DOHH2 (cell line): ENCODE measurements at regions not wholly inside any gene's neighbourhood (a gene's known extent, or its start where the extent isn't known, plus 50 kb on each side); places are given as distances from the start of the nearest gene placed in this dataset.
"Not testable (repeated sequence)": the region's sequence is repeated elsewhere in the genome, so short reads cannot be mapped to it uniquely, and the experiment has no call there.

ENCODE experiments used
- H3F3A ChIP-seq: fragments of 200-600 bp; sonication (generic), shearing (Covaris generic); 2 replicates; pipeline ENCODE4 v1.6.0; 2016; ENCODE audit warnings: antibody characterized with exemption, mild to moderate bottlenecking; ENCODE audit not compliant: control insufficient read depth, insufficient read depth
- H3K27ac ChIP-seq: fragments of 200-600 bp; sonication (generic); 2 replicates; pipeline ENCODE4 v1.5.1; 2014; ENCODE audit warnings: low read depth, mild to moderate bottlenecking, low read length, moderate library complexity
- H3K27me3 ChIP-seq: fragments of 200-600 bp; sonication (generic); 2 replicates; pipeline ENCODE4 v1.6.1; 2014; ENCODE audit warnings: mild to moderate bottlenecking, low read length, mixed read lengths; ENCODE audit not compliant: control insufficient read depth
- H3K36me3 ChIP-seq: fragments of 200-600 bp; sonication (generic); 2 replicates; pipeline ENCODE4 v1.6.1; 2014; ENCODE audit warnings: mild to moderate bottlenecking, low read length, moderate library complexity, mixed read lengths; ENCODE audit not compliant: control insufficient read depth
- H3K4me1 ChIP-seq: fragments of 200-600 bp; sonication (generic); 2 replicates; pipeline ENCODE4 v1.6.1; 2014; ENCODE audit warnings: mild to moderate bottlenecking, low read length, mixed read lengths; ENCODE audit not compliant: control insufficient read depth
- H3K4me2 ChIP-seq: fragments of 200-600 bp; sonication (generic); 2 replicates; pipeline ENCODE4 v1.6.0; 2014; ENCODE audit warnings: mild to moderate bottlenecking, low read length, moderate library complexity
- H3K4me3 ChIP-seq: fragments of 200-600 bp; sonication (generic); 2 replicates; pipeline ENCODE4 v1.5.1; 2014; ENCODE audit warnings: mild to moderate bottlenecking, low read length, mixed read lengths
- H3K79me2 ChIP-seq: fragments of 200-600 bp; sonication (generic); 2 replicates; pipeline ENCODE4 v1.6.1; 2014; ENCODE audit warnings: mild to moderate bottlenecking, low read length, mixed read lengths; ENCODE audit not compliant: control insufficient read depth
- H3K9me2 ChIP-seq: fragments of 200-600 bp; sonication (generic); replicated peaks from 2 replicates; pipeline ENCODE4 v1.6.1; 2014; ENCODE audit warnings: mild to moderate bottlenecking, low read length, mixed read lengths; ENCODE audit not compliant: control insufficient read depth
- H3K9me3 ChIP-seq: fragments of 200-600 bp; sonication (generic); 2 replicates; pipeline ENCODE4 v1.6.1; 2014; ENCODE audit warnings: antibody characterized with exemption, low read length, mixed read lengths; ENCODE audit not compliant: control insufficient read depth, insufficient read depth
- H4K20me1 ChIP-seq: fragments of 200-600 bp; sonication (generic); 2 replicates; pipeline ENCODE4 v1.6.0; 2014; ENCODE audit warnings: low read depth, mild to moderate bottlenecking, antibody characterized with exemption, low read length, moderate library complexity; ENCODE audit not compliant: control insufficient read depth, insufficient read depth
- CTCF ChIP-seq: fragments of 200-600 bp; sonication (generic); IDR thresholded peaks from one replicate; pipeline ENCODE4 v1.5.1; 2014; ENCODE audit warnings: antibody characterized with exemption, mild to moderate bottlenecking, low read depth, low read length; ENCODE audit not compliant: poor library complexity, severe bottlenecking
- EZH2phosphoT487 ChIP-seq: fragments of 200-600 bp; sonication (generic); IDR thresholded peaks from 2 replicates; pipeline ENCODE4 v1.6.1; 2017; ENCODE audit warnings: borderline replicate concordance, mild to moderate bottlenecking, antibody characterized with exemption, low read length, moderate library complexity, mixed read lengths

DNA sequence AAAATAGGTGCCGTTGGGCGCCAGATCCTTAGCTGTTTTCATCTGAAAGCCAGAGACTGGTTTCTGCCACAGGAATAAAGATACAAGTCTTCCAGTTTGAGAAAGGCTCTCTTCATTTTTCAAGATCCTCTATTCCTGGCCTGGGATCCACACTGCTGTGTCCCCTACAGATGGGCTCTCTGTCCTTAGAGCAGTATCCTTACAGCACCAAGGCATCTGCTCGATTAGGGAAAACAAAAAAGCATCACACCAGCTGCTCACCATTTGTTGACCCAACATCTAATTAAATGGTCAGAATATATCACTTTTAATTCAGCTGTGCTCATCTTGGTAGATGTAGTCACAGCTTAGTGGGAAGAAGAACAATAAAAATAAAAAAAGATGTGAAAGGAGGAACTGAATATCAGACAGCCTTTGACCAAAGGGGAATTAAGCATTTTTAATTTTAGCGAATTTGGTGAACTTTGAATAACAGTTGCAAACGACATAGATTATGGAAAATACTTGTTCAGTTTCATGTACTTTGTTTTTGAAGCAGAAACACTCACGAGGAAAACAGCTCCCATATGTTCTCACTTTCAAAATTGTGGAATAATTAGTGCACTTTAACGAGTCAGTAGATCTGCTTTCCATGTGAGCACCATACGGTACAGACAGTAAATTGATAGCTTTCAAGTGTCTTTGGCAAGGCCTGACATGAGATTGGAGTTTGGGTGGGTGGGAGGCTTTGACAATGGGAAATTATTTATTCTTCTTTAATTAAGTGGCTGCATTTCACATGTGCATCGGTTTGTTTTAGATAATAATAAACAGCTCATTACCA is 148.4 kb upstream of the CLNK start:
- H3K9me3 ChIP-seq = no peaks in the 10 kb centered on the region
- no peaks in the 10 kb centered on the region for H3K27me3 ChIP-seq
- H3K27ac ChIP-seq = no peak overlapping the region
- H3F3A ChIP-seq = no peaks in the 10 kb centered on the region
- no peak for TF ChIP-seq EZH2phosphoT487
- TF ChIP-seq CTCF = no peak
- H4K20me1 ChIP-seq = no peaks in the 10 kb centered on the region
- no peaks in the 10 kb centered on the region for H3K79me2 ChIP-seq
- H3K36me3 ChIP-seq = no peaks in the 10 kb centered on the region
- H3K4me1 ChIP-seq = peaks cover 11% of the 10 kb centered on the region
- no peaks in the 10 kb centered on the region for H3K9me2 ChIP-seq
- H3K4me2 ChIP-seq = peak overlapping the region; percentile 31; the same call in 1 of the 2 replicates
- peak overlapping the region; percentile 6; the same call in 1 of the 2 replicates for H3K4me3 ChIP-seq

GRCh38 chr4:10831727-10832408 is 147.3 kb upstream of the CLNK start:
- H3F3A ChIP-seq = no peaks in the 10 kb centered on the region
- H4K20me1 ChIP-seq = no peaks in the 10 kb centered on the region
- no peak for TF ChIP-seq EZH2phosphoT487
- TF ChIP-seq CTCF = no peak
- no peaks in the 10 kb centered on the region for H3K79me2 ChIP-seq
- no peak overlapping the region for H3K4me2 ChIP-seq
- no peaks in the 10 kb centered on the region for H3K9me3 ChIP-seq
- no peaks in the 10 kb centered on the region for H3K36me3 ChIP-seq
- no peak overlapping the region for H3K4me3 ChIP-seq
- no peaks in the 10 kb centered on the region for H3K27me3 ChIP-seq
- H3K27ac ChIP-seq = no peak overlapping the region
- peaks cover 11% of the 10 kb centered on the region for H3K4me1 ChIP-seq
- no peaks in the 10 kb centered on the region for H3K9me2 ChIP-seq

- not testable (repeated sequence) for H3F3A ChIP-seq, H3K36me3 ChIP-seq, H3K27ac ChIP-seq, H3K4me2 ChIP-seq, H3K4me3 ChIP-seq, H3K79me2 ChIP-seq, H3K9me2 ChIP-seq, H3K27me3 ChIP-seq, H3K9me3 ChIP-seq, H4K20me1 ChIP-seq
- H3K4me1 ChIP-seq = peaks cover 11% of the 10 kb centered on the region
Observed at GRCh38 chr4:10828918-10829538, 144.5 kb upstream of the CLNK start.

DNA sequence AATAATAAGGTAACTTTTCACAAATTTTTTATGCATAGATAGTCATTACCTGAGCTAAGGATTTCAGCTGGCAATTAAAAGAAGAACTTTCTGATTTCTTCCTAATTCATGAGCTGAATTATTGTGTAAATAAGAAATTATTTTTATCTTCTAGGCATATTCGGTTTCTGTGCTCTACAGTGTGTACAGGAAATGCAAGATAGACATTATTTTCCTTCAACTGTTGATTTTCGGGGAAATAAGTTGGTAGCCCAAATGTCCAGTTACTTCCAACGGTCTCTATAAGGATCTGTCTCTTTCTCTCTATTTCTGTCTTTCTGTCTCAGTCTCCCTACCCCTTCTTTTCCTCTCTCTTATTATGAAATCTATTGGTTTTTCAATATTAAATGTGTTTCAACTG is 137.3 kb upstream of the CLNK start:
- no peaks in the 10 kb centered on the region for H3K9me2 ChIP-seq
- H3K4me3 ChIP-seq = no peak overlapping the region
- no peaks in the 10 kb centered on the region for H3K79me2 ChIP-seq
- H3K27me3 ChIP-seq = no peaks in the 10 kb centered on the region
- TF ChIP-seq EZH2phosphoT487 (no peak), CTCF (no peak)
- H3K27ac ChIP-seq = no peak overlapping the region
- no peaks in the 10 kb centered on the region for H4K20me1 ChIP-seq
- H3K4me1 ChIP-seq = no peaks in the 10 kb centered on the region
- H3K4me2 ChIP-seq = no peak overlapping the region
- no peaks in the 10 kb centered on the region for H3K9me3 ChIP-seq
- no peaks in the 10 kb centered on the region for H3K36me3 ChIP-seq
- no peaks in the 10 kb centered on the region for H3F3A ChIP-seq
